SK-N-SH (cell line): ENCODE measurements at regions not wholly inside any gene's neighbourhood (a gene's known extent, or its start where the extent isn't known, plus 50 kb on each side); places are given as distances from the start of the nearest gene placed in this dataset.

Experiments
- CTCF ChIA-PET: fragments of 300-600, 350-600 bp; formaldehyde crosslinking; extraction: SDS; loops from one replicate; lab custom pipeline; 2021; lab: Yijun Ruan, JAX
- POLR2A ChIA-PET: fragments of 350-600 bp; sonication (Branson Sonifier 250); formaldehyde crosslinking; extraction: SDS; loops from one replicate; lab custom pipeline; 2020; ENCODE audit warnings: antibody characterized with exemption, inconsistent platforms; lab: Yijun Ruan, JAX
- DNase-seq: peaks from one replicate; pipeline ENCODE4 v3.0.0; 2012
- H2AFZ ChIP-seq: fragments of 200-600 bp; sonication (generic); 2 replicates; pipeline ENCODE4 v1.8.1; 2016; ENCODE audit warnings: antibody characterized with exemption, mild to moderate bottlenecking, low read depth
- H3F3A ChIP-seq: fragments of 200-600 bp; sonication (generic); replicated peaks from 2 replicates; pipeline ENCODE3; 2016; ENCODE audit warnings: antibody characterized with exemption, mild to moderate bottlenecking; ENCODE audit not compliant: insufficient read depth
- H3K27ac ChIP-seq, 2 experiments: fragments of 200-500 bp in 1 of 2; fragments of 200-600 bp in 1 of 2; sonication (Bioruptor generic) in 1 of 2; sonication (generic), shearing (Covaris generic) in 1 of 2; 2 replicates each; pipeline versions ENCODE4 v1.5.1 to v1.6.1; 2014 to 2016; ENCODE audit warnings: low read depth in 2 of 2, inconsistent platforms in 1 of 2, low read length in 1 of 2, mild to moderate bottlenecking in 1 of 2, mixed read lengths in 1 of 2
- H3K27me3 ChIP-seq: fragments of 200-600 bp; sonication (generic), shearing (Covaris generic); 2 replicates; pipeline ENCODE4 v1.6.1; 2016; ENCODE audit warnings: mixed run types; ENCODE audit not compliant: insufficient read depth
- H3K36me3 ChIP-seq, 2 experiments: fragments of 200-500 bp in 1 of 2; fragments of 200-600 bp in 1 of 2; sonication (Bioruptor generic) in 1 of 2; sonication (generic) in 1 of 2; replicated peaks in 1 of 2; 2 replicates each; pipeline versions ENCODE3 to v1.5.1; 2014 to 2016; ENCODE audit warnings: low read length in 1 of 2, mild to moderate bottlenecking in 1 of 2; ENCODE audit not compliant: insufficient read depth in 2 of 2, control insufficient read depth in 1 of 2
- H3K4me1 ChIP-seq, 2 experiments: fragments of 200-500 bp in 1 of 2; fragments of 200-600 bp in 1 of 2; sonication (Bioruptor generic) in 1 of 2; sonication (generic), shearing (Covaris generic) in 1 of 2; 2 replicates each; pipeline versions ENCODE4 v1.5.1 to v1.6.1; 2014 to 2016; ENCODE audit warnings: low read depth in 1 of 2, low read length in 1 of 2, mixed run types in 1 of 2; ENCODE audit not compliant: insufficient read depth in 2 of 2, control insufficient read depth in 1 of 2
- H3K4me2 ChIP-seq: fragments of 200-600 bp; sonication (generic), shearing (Covaris generic); 2 replicates; pipeline ENCODE4 v1.6.1; 2017; ENCODE audit warnings: mixed run types
- H3K4me3 ChIP-seq, 2 experiments: fragments of 200-500 bp in 1 of 2; fragments of 200-600 bp in 1 of 2; sonication (Bioruptor generic) in 1 of 2; sonication (generic), shearing (Covaris generic) in 1 of 2; 2 replicates each; pipeline versions ENCODE4 v1.5.1 to v1.8.1; 2014 to 2016; ENCODE audit warnings: low read depth in 2 of 2, inconsistent platforms in 1 of 2, low read length in 1 of 2, mild to moderate bottlenecking in 1 of 2, mixed read lengths in 1 of 2, moderate library complexity in 1 of 2
- H3K79me2 ChIP-seq: fragments of 200-600 bp; sonication (generic); 2 replicates; pipeline ENCODE4 v1.8.1; 2017; ENCODE audit warnings: mild to moderate bottlenecking; ENCODE audit not compliant: insufficient read depth
- H3K9ac ChIP-seq: fragments of 200-600 bp; sonication (generic); 2 replicates; pipeline ENCODE4 v1.6.1; 2017; ENCODE audit warnings: mixed run types
- H3K9me2 ChIP-seq: fragments of 200-600 bp; sonication (generic); 2 replicates; pipeline ENCODE4 v1.6.1; 2017; ENCODE audit warnings: mixed run types
- H3K9me3 ChIP-seq: fragments of 200-600 bp; sonication (generic); 2 replicates; pipeline ENCODE4 v1.6.1; 2017; ENCODE audit warnings: mixed run types, mild to moderate bottlenecking, moderate library complexity
- H4K20me1 ChIP-seq: fragments of 200-600 bp; sonication (generic); 2 replicates; pipeline ENCODE4 v1.6.1; 2017; ENCODE audit warnings: mild to moderate bottlenecking, mixed run types; ENCODE audit not compliant: insufficient read depth
- CHD2 ChIP-seq: fragments of 150-350 bp; IDR thresholded peaks from 2 replicates; pipeline ENCODE4 v1.6.1; 2018; ENCODE audit warnings: low read length; ENCODE audit not compliant: partially characterized antibody
- CTCF ChIP-seq: fragments of 200-600 bp; sonication (generic); IDR thresholded peaks from 2 replicates; pipeline ENCODE4 v1.6.1; 2017; ENCODE audit warnings: antibody characterized with exemption, mild to moderate bottlenecking, moderate library complexity
- FOSL2 ChIP-seq: IDR thresholded peaks from 2 replicates; pipeline ENCODE4 v1.4.0; 2012; ENCODE audit warnings: low read depth, mild to moderate bottlenecking, moderate library complexity, borderline replicate concordance
- FOXJ3 ChIP-seq: sonication (generic); formaldehyde crosslinking; IDR thresholded peaks from 2 replicates; pipeline ENCODE4 v1.5.1; 2020; ENCODE audit warnings: mild to moderate bottlenecking, missing genetic modification reagents
- JUND ChIP-seq: IDR thresholded peaks from 2 replicates; pipeline ENCODE4 v1.4.0; 2012
- MAX ChIP-seq: IDR thresholded peaks from 2 replicates; pipeline ENCODE4 v1.4.0; 2012; ENCODE audit warnings: low read depth
- MEF2A ChIP-seq: IDR thresholded peaks from 2 replicates; pipeline ENCODE4 v1.4.0; 2012; ENCODE audit warnings: low read depth, borderline replicate concordance
- MXI1 ChIP-seq: IDR thresholded peaks from 2 replicates; pipeline ENCODE4 v1.6.1; 2012; ENCODE audit warnings: mild to moderate bottlenecking, low read depth, low read length, improper control_type of control experiment
- NRF1 ChIP-seq: IDR thresholded peaks from 2 replicates; pipeline ENCODE4 v1.6.1; 2012; ENCODE audit warnings: low read depth, mild to moderate bottlenecking, low read length
- POLR2AphosphoS5 ChIP-seq: IDR thresholded peaks from 2 replicates; pipeline ENCODE4 v1.6.1; 2012; ENCODE audit warnings: low read depth, low read length
- RAD21 ChIP-seq: IDR thresholded peaks from 2 replicates; pipeline ENCODE4 v1.6.1; 2012; ENCODE audit warnings: mild to moderate bottlenecking, low read length
- REST ChIP-seq: IDR thresholded peaks from 2 replicates; pipeline ENCODE4 v1.6.1; 2012; ENCODE audit warnings: mild to moderate bottlenecking, low read depth, low read length, moderate library complexity
- RFX5 ChIP-seq: IDR thresholded peaks from 2 replicates; pipeline ENCODE4 v1.6.1; 2012; ENCODE audit warnings: mild to moderate bottlenecking, improper control_type of control experiment, low read length
- RXRA ChIP-seq: IDR thresholded peaks from 2 replicates; pipeline ENCODE4 v1.4.0; 2012; ENCODE audit warnings: low read depth, mild to moderate bottlenecking, borderline replicate concordance
- SIN3A ChIP-seq: IDR thresholded peaks from 2 replicates; pipeline ENCODE4 v1.6.1; 2012; ENCODE audit warnings: low read depth, mild to moderate bottlenecking, low read length, moderate library complexity, borderline replicate concordance
- SMC3 ChIP-seq: IDR thresholded peaks from 2 replicates; pipeline ENCODE4 v1.6.1; 2012; ENCODE audit warnings: low read depth, low read length, improper control_type of control experiment
- TAF1 ChIP-seq: IDR thresholded peaks from 2 replicates; pipeline ENCODE4 v1.6.1; 2012; ENCODE audit warnings: low read depth, mild to moderate bottlenecking, low read length, moderate library complexity, borderline replicate concordance
- TCF12 ChIP-seq: IDR thresholded peaks from 2 replicates; pipeline ENCODE4 v1.4.0; 2012
- TEAD4 ChIP-seq: IDR thresholded peaks from 2 replicates; pipeline ENCODE4 v1.4.0; 2012; ENCODE audit warnings: mild to moderate bottlenecking, borderline replicate concordance; ENCODE audit not compliant: insufficient read depth
- USF1 ChIP-seq: IDR thresholded peaks from 2 replicates; pipeline ENCODE4 v1.4.0; 2012; ENCODE audit warnings: low read depth, borderline replicate concordance
- USF2 ChIP-seq: fragments of 150-350 bp; IDR thresholded peaks from 2 replicates; pipeline ENCODE4 v1.6.1; 2017; ENCODE audit warnings: antibody characterized with exemption, low read length, low read depth, borderline replicate concordance
- ZBTB33 ChIP-seq: IDR thresholded peaks from 2 replicates; pipeline ENCODE4 v1.4.0; 2012; ENCODE audit warnings: low read depth, borderline replicate concordance
- WGBS: methylation state at CpG from one replicate; pipeline ENCODE4 v1.1.6; 2017; ENCODE audit warnings: low lambda C conversion rate; 5-methylcytosine and 5-hydroxymethylcytosine counted together

GRCh38 chr1:79310609-79311008 is 304.1 kb upstream of the ADGRL4 start:
- no peaks in the 10 kb centered on the region for H3K27me3 ChIP-seq
- H2AFZ ChIP-seq: no peak overlapping the region
- no peaks in the 10 kb centered on the region for H3F3A ChIP-seq
- no peaks in the 10 kb centered on the region for H3K9me3 ChIP-seq
- H3K4me3 ChIP-seq: no peak overlapping the region
- no peak overlapping the region for H3K27ac ChIP-seq
- 53% methylated on average over 3 of the region's 3 CpGs for WGBS
- H3K36me3 ChIP-seq: no peaks in the 10 kb centered on the region
- H3K9me2 ChIP-seq: no peaks in the 10 kb centered on the region
- no peak overlapping the region for H3K4me2 ChIP-seq
- ChIA-PET POLR2A (no interaction called here), CTCF (no interaction called here)
- H3K4me1 ChIP-seq: no peaks in the 10 kb centered on the region; a peak in 2 of 4 replicates
- no peaks in the 10 kb centered on the region for H4K20me1 ChIP-seq
- DNase-seq: no peak
- TF ChIP-seq CHD2 (no peak), TCF12 (no peak), RXRA (no peak), RFX5 (no peak), CTCF (no peak), RAD21 (no peak), MXI1 (no peak), JUND (no peak), TEAD4 (no peak), FOSL2 (no peak), USF2 (no peak), TAF1 (no peak), MEF2A (no peak), NRF1 (no peak), SMC3 (no peak), POLR2AphosphoS5 (no peak), MAX (no peak)
- H3K9ac ChIP-seq: no peak overlapping the region
- no peaks in the 10 kb centered on the region for H3K79me2 ChIP-seq

GRCh38 chr1:79304131-79304530 is 297.6 kb upstream of the ADGRL4 start:
- no peak overlapping the region for H2AFZ ChIP-seq
- POLR2A ChIA-PET: no interaction called here
- no peak for TF ChIP-seq SIN3A
- no peak for TF ChIP-seq CHD2
- TF ChIP-seq USF1: no peak
- TF ChIP-seq REST: no peak
- no peak for TF ChIP-seq FOXJ3
- TF ChIP-seq ZBTB33: no peak
- no peak for TF ChIP-seq TCF12

More at GRCh38 chr1:79304131-79304530, 297.6 kb upstream of the ADGRL4 start:
- no peaks in the 10 kb centered on the region for H4K20me1 ChIP-seq
- H3K4me2 ChIP-seq: no peak overlapping the region
- H3K79me2 ChIP-seq: no peaks in the 10 kb centered on the region
- no peak for DNase-seq
- no peaks in the 10 kb centered on the region for H3F3A ChIP-seq
- no peaks in the 10 kb centered on the region for H3K36me3 ChIP-seq
- H3K9me3 ChIP-seq: no peaks in the 10 kb centered on the region
- no peak overlapping the region for H3K4me3 ChIP-seq
- CTCF ChIA-PET: no interaction called here
- no peak overlapping the region for H3K9ac ChIP-seq
- no peaks in the 10 kb centered on the region for H3K27me3 ChIP-seq
- 67% methylated on average over 3 of the region's 3 CpGs for WGBS
- H3K9me2 ChIP-seq: no peaks in the 10 kb centered on the region
- no peak overlapping the region for H3K27ac ChIP-seq
- H3K4me1 ChIP-seq: no peaks in the 10 kb centered on the region; a peak in 1 of 4 replicates
